ENCODE measurements at regions not wholly inside any gene's neighbourhood (a gene's known extent, or its start where the extent isn't known, plus 50 kb on each side); places are given as distances from the start of the nearest gene placed in this dataset.

- 80 to 88% (median 81%) methylated on average over 2 of the region's 2 CpGs for WGBS, 4 donors
- peaks cover 0 to 7% (median 0%) of the 10 kb centered on the region in 12 donors for H3K4me1 ChIP-seq
- intact Hi-C loops (cut with DNase I) = no loop called here
- ATAC-seq (peak in 1 of 4 donors; percentile 72), DNase-seq (no peak)
- H3K27me3 ChIP-seq = peaks cover 0 to 9% (median 0%) of the 10 kb centered on the region in 9 donors
- TF ChIP-seq POLR2A (IDR thresholded peaks at IDR 0.05) = no peak
- no peak for TF ChIP-seq CTCF (IDR thresholded peaks at IDR 0.05)
- no peaks in the 10 kb centered on the region for H3K9me3 ChIP-seq
- no peak overlapping the region for H3K4me3 ChIP-seq
- H3K27ac ChIP-seq = no peak overlapping the region
- no peaks in the 10 kb centered on the region for H3K36me3 ChIP-seq
Observed at GRCh38 chr21:35635261-35635660, 425.1 kb downstream of the SETD4 start.

- WGBS, 4 donors = 75 to 88% (median 87%) methylated on average over 9 of the region's 9 CpGs
- no peak for TF ChIP-seq POLR2A (IDR thresholded peaks at IDR 0.05)
- no peak for TF ChIP-seq CTCF (IDR thresholded peaks at IDR 0.05)
- Histone ChIP-seq H3K36me3 (no peaks in the 10 kb centered on the region), H3K4me3 (no peak overlapping the region), H3K27ac (no peak overlapping the region), H3K4me1 (peaks cover 0 to 7% (median 0%) of the 10 kb centered on the region in 12 donors), H3K27me3 (peaks cover 0 to 2% (median 0%) of the 10 kb centered on the region in 9 donors), H3K9me3 (no peaks in the 10 kb centered on the region)
- DNase-seq (no peak), ATAC-seq (no peak)
- intact Hi-C loops (cut with DNase I) = no loop called here
Observed at GRCh38 chr21:35633501-35633900, 426.8 kb downstream of the SETD4 start.

- TF ChIP-seq CTCF (IDR thresholded peaks at IDR 0.05) (no peak), POLR2A (IDR thresholded peaks at IDR 0.05) (no peak)
- DNase-seq = no peak
- ATAC-seq = no peak
- Histone ChIP-seq H3K36me3 (no peaks in the 10 kb centered on the region), H3K9me3 (no peaks in the 10 kb centered on the region), H3K27me3 (peaks cover 0 to 4% (median 0%) of the 10 kb centered on the region in 9 donors), H3K27ac (no peak overlapping the region), H3K4me3 (no peak overlapping the region), H3K4me1 (peaks cover 0 to 7% (median 0%) of the 10 kb centered on the region in 12 donors)
- intact Hi-C loops (cut with DNase I) = no loop called here
- 86 to 93% (median 87%) methylated on average over 5 of the region's 5 CpGs for WGBS, 4 donors
Observed at GRCh38 chr21:35632711-35633110, 427.6 kb downstream of the SETD4 start.

- peaks cover 0 to 4% (median 0%) of the 10 kb centered on the region in 9 donors for H3K27me3 ChIP-seq
- TF ChIP-seq POLR2A (IDR thresholded peaks at IDR 0.05) (no peak), CTCF (IDR thresholded peaks at IDR 0.05) (no peak)
- DNase-seq = no peak
- ATAC-seq = no peak
- H3K27ac ChIP-seq = no peak overlapping the region
- no peak overlapping the region for H3K4me3 ChIP-seq
- H3K9me3 ChIP-seq = no peaks in the 10 kb centered on the region
- WGBS, 4 donors = 56 to 96% (median 86%) methylated on average over 3 of the region's 3 CpGs
- no peaks in the 10 kb centered on the region for H3K36me3 ChIP-seq
- intact Hi-C loops (cut with DNase I) = no loop called here
- no peaks in the 10 kb centered on the region for H3K4me1 ChIP-seq
Observed at GRCh38 chr21:35628316-35628715, 432.0 kb downstream of the SETD4 start.

Data from heart left ventricle (tissue), 16 donors.